HG03139 (cell line): ENCODE measurements at regions not wholly inside any gene's neighbourhood (a gene's known extent, or its start where the extent isn't known, plus 50 kb on each side); places are given as distances from the start of the nearest gene placed in this dataset.

ENCODE experiments used
- ATAC-seq: cut with Tn5 transposase; IDR thresholded peaks from one replicate; pipeline ENCODE4 v1.9.1; 2021; ENCODE audit not compliant: unreplicated experiment

DNA sequence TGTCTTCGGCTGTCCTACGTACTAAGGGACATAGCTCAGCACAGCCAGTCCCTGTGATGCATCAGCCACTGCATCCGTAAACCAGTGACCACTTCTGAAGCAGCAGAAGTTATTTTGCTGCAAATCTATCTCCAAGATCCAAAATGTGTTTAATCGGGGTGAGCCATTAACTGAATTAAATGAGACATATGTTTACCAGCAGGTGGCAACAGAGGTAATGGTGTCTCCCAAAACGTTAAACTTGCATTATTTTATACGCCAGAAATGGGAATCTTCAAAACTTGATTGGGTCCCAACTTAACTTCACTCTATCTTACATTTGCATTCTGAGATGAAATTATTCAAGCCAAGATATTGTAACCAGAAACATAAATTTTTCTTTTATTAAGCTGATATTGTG is 75.3 kb upstream of the BOC start:
- no peak for ATAC-seq

DNA sequence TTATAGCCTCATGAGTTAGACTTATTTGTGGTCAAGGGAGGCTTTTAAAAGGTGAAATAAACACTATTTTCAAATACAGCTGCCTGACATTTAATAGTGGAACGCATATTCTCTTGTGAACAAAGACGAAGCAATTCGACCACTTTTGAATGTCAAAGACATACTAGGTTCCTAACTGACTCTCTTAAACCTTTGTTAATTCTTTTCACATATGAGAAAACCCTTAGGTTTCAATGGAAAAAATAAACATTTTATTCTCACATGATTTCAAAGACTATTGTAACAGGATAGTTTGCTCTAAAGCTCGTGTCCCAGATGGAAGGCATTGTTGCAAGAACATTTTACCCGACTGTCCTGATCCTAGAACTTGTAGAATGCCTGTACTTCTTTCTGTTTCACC is 74.8 kb upstream of the BOC start:
- ATAC-seq, result no peak

DNA sequence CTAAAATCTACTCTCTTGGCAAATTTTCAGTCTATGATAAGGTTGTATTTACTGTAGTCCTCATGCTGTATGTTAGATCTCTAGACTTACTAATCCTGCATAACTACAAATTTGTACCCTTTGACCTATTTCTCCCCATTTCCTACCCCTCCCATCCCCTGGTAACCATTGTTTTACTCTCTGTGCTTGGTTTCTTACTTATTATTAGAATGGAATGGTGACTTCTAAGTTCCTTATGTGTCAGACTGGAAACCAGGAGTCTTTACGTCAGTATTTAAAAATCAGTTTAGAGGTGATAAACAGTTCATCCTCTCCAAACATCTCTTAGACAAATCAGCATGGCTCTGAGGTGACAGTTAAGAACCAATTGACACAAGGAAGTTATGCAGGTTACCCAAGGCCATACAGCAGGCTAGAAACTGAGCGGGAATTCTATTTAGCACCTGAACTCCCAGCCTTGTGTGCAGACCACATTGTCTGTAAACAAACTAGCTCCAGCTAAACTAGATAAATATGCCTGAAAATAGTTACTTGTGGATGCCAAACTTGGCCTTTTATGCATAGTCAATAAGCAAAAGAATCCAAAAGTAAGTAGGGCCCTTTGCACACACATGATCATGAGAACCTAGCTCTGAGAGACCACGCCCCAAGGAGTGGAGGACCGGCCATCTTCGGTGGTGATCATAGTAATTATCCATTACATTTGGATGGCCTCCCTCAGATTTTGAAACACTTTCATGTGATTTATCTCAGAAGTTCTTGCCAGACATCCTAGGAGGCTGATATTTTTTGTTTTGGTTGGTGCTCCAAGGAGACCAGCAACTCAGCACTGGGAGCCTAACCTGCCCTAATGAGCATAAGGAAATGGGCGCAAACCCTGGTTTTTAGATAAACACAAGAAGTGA is 72.3 kb upstream of the BOC start:
- no peak for ATAC-seq

DNA sequence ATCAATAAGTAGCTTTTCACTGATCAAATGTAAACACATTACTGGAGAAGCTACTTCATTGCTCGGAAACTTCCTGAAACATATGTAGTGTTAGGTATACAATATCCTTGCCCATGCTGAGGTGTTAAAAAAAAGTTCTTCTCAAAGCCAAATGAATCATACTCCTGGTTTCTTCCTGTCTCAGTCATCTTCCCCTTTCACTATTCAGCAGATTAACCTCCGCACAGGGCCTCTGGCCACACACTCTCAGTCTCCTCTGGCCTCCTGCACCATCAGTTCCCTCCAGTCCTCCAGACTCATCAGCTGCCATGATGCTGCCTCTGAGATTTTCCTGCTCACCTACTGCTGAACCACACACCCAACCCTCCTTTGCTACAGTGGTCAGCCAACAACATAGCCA is 70.5 kb upstream of the BOC start:
- ATAC-seq, result no peak

DNA sequence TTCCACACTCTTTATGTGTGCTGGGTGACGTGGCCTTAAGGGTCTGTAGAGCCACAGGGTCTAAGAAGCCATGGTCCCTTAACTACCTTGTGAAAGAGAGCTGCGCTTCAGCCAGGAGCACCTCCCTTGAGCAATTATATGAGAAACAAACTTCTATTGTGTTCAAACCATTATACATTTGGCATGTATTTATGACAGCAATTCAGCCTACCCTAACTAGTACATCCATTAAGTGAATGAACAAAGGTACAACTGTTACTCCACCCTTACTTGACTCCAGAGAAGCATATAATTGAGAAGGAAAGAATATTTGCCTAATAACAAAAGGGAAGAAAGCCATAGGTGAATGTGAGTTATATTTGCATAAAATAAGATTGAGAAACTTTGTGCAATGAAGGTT is 69.8 kb upstream of the BOC start:
- ATAC-seq, result no peak

DNA sequence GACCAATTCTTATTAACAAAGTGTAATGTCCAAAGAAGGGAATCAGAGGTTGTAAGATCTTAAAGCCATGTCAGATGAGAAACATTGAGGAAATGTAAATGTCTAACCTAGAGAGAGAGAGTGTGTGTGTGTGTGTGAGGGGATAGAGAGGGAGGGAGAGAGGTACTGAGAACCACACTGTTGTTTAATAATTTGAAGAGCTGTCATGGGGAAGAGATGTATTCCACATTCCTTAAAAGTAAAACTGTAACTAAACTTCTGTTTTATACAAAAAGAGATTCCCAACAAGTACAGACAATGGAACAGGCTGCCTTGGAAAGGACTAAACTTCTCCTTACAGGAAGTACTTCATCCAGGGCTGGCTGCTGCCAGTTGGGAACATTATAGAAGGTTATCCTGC is 68.9 kb upstream of the BOC start:
- ATAC-seq, result no peak

DNA sequence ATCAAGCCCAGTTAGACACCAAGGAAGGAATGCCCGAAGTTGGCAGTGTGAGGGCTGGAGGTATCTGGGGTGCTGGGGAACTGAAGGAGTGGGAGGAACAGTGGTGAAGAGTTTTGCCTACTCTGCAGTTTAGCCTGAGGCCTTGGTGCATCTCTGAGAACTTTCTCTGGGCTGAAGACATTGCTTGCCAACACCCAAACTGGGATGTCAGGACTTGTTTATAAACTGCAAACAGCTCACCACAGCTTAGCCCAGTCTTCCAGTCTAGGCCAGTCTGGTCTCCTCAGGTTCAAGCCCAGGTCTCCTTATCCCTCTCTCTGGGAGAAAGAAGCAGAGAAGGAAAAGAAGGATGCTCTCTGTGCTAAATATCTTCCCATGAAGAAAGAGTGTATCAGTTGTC is 68.0 kb upstream of the BOC start:
- no peak for ATAC-seq

DNA sequence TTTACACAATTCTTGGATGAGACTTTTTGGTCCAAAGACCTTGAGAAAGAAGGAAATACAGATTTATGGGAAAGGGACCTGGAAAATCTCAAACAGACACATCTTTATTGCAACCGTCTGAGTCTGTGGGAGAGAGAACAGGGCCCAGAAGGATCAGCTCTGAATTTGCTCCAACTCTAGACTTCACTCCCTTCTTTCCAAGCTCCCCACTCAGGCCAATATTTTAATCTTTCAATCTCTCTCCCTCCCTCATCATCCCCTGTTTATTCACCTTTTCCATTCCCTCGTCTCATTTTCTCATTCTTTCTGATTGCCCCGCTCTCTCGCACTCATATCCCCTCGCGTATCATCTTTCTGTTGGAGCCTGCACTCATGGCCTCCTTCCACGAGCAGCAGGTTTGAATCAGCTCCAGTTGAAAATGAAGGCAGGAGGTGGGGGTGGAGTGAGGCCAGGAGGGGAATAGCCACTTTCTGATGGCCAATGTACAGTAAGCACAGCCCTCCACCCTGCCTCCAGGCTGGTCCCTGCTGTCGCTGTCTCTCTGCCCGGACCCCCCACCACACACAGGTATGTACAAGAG is 63.6 kb upstream of the BOC start:
- ATAC-seq, result no peak

DNA sequence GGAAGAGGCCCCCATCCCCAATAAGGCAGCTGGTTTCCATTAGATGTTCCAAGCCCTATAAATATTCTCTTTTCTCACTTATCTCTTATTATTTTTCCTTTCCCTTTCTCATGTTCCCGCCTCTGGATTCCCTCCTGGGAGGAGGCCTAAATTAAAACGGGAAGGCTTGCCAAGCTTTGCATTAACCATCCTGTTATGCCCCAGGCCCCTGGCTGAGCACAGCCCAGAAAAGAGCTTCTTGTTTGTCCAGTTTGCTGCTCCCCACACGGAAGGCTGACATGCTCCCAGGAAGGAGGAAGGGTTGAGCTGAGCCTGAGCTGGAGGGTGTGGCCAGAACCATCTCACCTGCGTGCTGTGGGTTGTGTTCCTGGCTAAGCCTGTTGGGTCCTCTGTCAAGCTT is 63.1 kb upstream of the BOC start:
- no peak for ATAC-seq

DNA sequence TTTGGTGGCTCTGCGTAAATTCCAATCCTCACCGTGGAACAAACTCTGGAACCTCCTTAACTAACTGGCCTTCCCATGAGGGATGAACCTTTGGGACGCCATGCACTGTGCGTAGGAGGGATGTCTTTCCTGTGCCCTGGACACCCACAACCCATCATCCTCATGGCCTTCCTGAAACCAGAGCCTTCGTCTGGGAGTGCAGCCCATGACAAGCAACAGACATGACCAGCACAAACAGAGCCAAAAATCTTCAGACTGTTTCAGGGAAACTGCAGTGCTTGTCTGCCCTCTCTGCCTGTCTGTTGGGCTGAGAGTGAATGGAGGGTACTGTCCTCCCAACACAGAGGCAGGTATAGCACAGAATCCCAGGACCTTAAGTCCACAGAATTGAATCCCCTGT is 61.1 kb upstream of the BOC start:
- ATAC-seq, result no peak

DNA sequence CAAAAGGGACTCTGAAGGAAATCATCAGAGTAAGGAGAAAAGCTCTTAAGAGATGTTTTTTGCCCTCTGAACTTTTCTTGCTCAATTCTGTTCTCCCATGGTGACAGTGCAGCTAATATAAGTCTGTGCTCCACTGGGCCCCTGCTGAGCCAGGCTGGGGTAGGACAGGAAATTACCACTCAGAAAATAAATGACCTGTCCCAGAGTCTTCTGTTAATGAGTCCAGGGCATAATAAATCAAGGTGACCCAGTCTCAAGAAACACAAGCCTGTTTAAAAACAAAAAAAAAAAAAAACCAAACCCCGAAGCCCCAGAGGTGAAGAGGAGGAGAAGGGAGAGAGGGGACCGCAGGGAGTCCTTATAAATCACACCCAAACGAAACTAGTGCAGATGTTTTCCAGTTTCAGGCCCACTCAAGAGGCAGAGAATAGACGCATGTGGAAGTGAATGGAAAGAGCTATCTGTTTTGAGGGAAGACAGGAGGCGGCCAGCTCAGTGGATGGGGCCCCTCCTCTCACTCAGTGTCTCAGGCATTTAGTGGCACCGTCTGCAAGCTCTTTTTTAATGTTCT is 59.8 kb upstream of the BOC start:
- no peak for ATAC-seq

DNA sequence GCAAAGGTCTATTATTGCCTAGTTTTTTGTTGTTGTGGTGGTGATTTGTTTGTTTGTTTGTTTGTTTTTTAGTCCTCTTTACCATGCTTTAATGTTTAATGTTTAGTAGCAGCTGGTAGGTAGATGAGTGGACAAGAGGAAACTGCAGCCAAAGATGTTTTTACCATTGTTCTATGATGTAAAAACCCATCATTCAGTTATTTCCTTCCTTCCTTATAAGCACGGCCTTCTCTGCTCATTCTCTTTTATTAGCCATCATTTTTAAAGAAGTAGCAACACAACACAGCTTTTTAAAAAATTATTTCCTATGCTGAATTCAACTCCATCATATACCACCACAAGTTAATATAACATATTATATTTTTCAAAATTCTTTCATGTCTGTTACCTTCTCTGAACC is 58.5 kb upstream of the BOC start:
- ATAC-seq, result no peak

DNA sequence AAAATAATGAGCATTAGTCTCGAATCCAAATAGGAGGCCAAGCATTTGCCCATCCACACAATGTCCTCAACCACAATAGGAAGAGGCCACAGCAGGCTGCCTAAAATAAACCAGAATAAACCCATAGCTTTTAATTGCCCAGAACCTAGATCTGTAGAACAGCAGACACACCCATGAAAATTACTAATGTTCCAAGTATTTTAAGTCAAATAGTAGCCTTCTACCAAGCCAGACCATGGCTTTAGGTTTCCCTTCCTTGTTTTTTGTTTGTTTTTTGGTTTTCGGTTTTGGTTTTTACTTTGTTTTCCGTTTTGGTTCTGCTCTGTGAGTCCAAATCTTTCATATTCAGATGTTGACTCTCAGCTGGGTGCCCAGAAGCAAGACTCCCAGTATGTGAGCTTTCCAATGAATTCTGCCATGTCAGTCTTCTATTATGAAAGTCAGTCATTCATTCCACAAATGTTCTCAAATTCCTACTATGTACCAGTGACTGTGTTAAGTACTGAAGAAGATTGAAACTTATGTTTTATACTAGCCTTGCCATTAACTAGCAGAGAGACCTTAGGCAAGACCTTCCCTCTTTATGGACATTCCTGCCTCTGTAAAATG is 57.8 kb upstream of the BOC start:
- no peak for ATAC-seq

DNA sequence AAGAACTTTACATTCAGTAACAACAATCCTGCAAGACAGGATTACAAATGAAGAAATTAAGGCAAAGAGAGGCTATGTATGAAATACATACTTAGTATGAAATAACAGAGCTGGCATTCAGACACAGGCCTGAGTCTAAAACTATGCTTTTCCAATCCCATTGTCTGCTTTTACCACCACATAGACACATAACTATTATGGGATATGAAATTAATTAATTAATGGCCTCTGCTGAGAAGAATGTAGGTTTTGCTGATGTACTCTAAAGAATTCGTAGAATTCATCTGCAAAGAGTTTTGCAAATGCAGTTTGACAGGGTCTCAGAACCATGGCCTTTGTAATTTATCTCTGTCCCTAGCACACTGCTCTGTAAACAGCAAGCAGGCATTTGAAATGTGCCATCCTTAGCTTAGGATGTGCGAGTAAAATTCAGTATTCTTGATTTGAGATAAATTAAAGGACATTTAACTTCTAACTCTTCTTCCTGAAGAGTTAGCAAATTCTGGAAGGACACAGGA is 54.5 kb upstream of the BOC start:
- no peak for ATAC-seq

DNA sequence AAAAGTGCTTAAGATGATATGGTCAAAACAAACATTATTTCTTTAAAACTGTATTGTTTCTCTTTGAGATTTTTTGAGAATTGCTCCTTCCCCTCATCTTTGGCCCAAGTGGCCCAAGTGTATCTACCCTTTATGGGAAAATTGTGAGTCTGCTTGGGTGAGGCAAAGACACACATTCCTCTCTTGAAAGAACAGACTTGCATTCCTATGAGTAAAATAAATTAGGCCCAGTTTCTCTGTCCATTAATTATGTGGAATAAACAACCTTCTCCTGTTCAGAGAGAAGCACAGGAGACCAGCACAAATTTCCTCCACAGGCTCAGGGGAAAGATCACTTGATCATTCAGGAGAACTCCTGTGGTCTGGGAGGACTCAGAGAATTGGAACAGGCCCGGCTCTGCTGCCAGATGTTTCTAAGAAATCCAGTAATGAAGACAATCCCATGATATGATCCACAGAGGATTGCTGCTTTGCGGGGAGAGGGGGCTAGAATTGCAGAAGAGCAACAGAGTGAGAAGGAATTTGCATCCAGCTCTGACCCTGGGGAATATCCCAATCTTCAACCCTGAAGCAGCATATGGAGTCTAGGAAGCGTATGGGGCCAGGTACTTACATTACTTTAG is 53.8 kb upstream of the BOC start:
- ATAC-seq, result no peak

DNA sequence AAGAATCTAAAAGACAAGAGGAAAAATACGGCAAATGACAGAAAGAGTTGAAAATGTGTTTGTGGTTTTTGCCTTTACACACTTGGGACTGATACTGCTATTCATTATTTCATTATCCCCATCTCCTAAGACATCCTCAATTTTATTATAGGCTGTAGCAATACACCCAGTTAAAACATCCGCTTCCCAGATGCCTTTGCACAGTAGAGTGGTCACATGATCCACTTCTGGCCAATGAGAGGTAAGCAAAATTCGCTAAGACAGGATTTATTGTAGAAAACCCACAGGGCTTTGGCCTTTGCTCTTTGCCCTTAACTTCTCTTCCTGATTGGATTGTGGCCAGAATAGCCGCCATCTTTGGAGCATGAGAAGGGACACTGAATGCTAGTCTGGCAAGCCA is 53.2 kb upstream of the BOC start:
- no peak for ATAC-seq
